ENCODE measurements at regions not wholly inside any gene's neighbourhood (a gene's known extent, or its start where the extent isn't known, plus 50 kb on each side); places are given as distances from the start of the nearest gene placed in this dataset.
A peak's percentile ranks its signal among the peaks of the same experiment; 100 is the strongest.

DNA sequence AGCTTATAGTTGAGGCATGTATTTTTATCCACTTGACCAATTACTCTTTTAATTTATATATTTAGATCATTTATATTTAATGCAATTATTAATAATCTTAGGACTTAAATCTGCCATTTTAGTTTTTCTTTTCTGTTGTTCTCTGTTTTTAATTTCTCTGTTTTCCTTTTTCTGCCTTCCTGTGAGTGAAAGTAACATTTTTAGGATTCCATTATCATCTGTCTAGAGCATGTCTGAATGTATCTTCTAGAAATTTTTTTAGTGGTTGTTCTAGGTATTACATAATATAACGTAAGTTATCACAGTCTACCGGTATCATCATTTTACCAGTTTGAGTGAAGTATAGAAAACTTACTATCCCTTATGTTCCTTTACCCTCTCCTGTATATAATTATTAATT, 197.3 kb downstream of the UNC5CL start:
- ChIA-PET POLR2A (no interaction called here), CTCF (no interaction called here)
- H3K4me3 ChIP-seq, result no peak overlapping the region
- FAIRE-seq (no peak), ATAC-seq (no peak), DNase-seq (ENCODE audit: low read depth in 1 of 2, low spot score in 1 of 2) (no peak)
- no peak overlapping the region for H3K27ac ChIP-seq
- no peaks in the 10 kb centered on the region for H3K9me3 ChIP-seq
- H3K4me1 ChIP-seq, result no peaks in the 10 kb centered on the region
- TF ChIP-seq BHLHE40 (IDR thresholded peaks at IDR 0.05; ENCODE audit: low read depth, low read length), result no peak
- H3K4me2 ChIP-seq, result no peak overlapping the region
- WGBS (ENCODE audit: missing lambda C conversion rate), result 86% methylated on average over 2 of the region's 2 CpGs

GRCh38 chr6:40832691-40833090, 206.3 kb downstream of the UNC5CL start:
- no peak overlapping the region for H3K4me2 ChIP-seq
- no peak overlapping the region for H3K27ac ChIP-seq
- DNase-seq (ENCODE audit: low read depth in 1 of 2, low spot score in 1 of 2), result no peak
- CTCF ChIA-PET, result interaction anchor here (1.1 to 2.3 kb wide), 2 partner anchors 11 to 13 kb away, joined by 3 to 7 read pairs; no protein-coding TSS in a partner anchor
- no peak for FAIRE-seq
- ATAC-seq, result no peak
- H3K4me3 ChIP-seq, result no peak overlapping the region
- TF ChIP-seq HOXB5 (CRISPR knock-in tag; IDR thresholded peaks at IDR 0.05), result no peak
- TF ChIP-seq ZSCAN20 (CRISPR knock-in tag; IDR thresholded peaks at IDR 0.05), result no peak
- no peak for TF ChIP-seq HEYL (CRISPR knock-in tag; IDR thresholded peaks at IDR 0.05)
- TF ChIP-seq FOSL2 (IDR thresholded peaks at IDR 0.05), result no peak
- TF ChIP-seq FOSL2 (CRISPR knock-in tag; IDR thresholded peaks at IDR 0.05), result no peak
- TF ChIP-seq USF2 (IDR thresholded peaks at IDR 0.05), result no peak
- no peak for TF ChIP-seq POLR2AphosphoS2 (conservative IDR thresholded peaks at IDR 0.05; ENCODE audit: low read length)
- no peak for TF ChIP-seq HDAC2 (IDR thresholded peaks at IDR 0.05)
- TF ChIP-seq, protein P1, sequence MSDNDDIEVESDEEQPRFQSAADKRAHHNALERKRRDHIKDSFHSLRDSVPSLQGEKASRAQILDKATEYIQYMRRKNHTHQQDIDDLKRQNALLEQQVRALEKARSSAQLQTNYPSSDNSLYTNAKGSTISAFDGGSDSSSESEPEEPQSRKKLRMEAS (IDR thresholded peaks at IDR 0.05), result no peak
- TF ChIP-seq NFE2L2 (conservative IDR thresholded peaks at IDR 0.05; ENCODE audit: low read length), result no peak
- TF ChIP-seq ZNF302 (CRISPR knock-in tag; IDR thresholded peaks at IDR 0.05), result no peak
- no peak for TF ChIP-seq FOXS1 (CRISPR knock-in tag; IDR thresholded peaks at IDR 0.05)
- TF ChIP-seq CHD4 (IDR thresholded peaks at IDR 0.05; ENCODE audit: borderline replicate concordance), result no peak
- no peak for TF ChIP-seq CBX2 (IDR thresholded peaks at IDR 0.05; ENCODE audit: borderline replicate concordance, low read depth)
- TF ChIP-seq, protein P2, sequence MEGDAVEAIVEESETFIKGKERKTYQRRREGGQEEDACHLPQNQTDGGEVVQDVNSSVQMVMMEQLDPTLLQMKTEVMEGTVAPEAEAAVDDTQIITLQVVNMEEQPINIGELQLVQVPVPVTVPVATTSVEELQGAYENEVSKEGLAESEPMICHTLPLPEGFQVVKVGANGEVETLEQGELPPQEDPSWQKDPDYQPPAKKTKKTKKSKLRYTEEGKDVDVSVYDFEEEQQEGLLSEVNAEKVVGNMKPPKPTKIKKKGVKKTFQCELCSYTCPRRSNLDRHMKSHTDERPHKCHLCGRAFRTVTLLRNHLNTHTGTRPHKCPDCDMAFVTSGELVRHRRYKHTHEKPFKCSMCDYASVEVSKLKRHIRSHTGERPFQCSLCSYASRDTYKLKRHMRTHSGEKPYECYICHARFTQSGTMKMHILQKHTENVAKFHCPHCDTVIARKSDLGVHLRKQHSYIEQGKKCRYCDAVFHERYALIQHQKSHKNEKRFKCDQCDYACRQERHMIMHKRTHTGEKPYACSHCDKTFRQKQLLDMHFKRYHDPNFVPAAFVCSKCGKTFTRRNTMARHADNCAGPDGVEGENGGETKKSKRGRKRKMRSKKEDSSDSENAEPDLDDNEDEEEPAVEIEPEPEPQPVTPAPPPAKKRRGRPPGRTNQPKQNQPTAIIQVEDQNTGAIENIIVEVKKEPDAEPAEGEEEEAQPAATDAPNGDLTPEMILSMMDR (IDR thresholded peaks at IDR 0.05), result no peak
- TF ChIP-seq RCOR1 (IDR thresholded peaks at IDR 0.05; ENCODE audit: low read depth, low read length), result no peak
- no peak for TF ChIP-seq JUN (IDR thresholded peaks at IDR 0.05)
- no peak for TF ChIP-seq HOXA7 (CRISPR knock-in tag; IDR thresholded peaks at IDR 0.05)
- no peak for TF ChIP-seq JUNB (IDR thresholded peaks at IDR 0.05)
- H3K9me3 ChIP-seq, result no peaks in the 10 kb centered on the region
- 55% methylated on average over 4 of the region's 4 CpGs for WGBS (ENCODE audit: missing lambda C conversion rate)
- no peaks in the 10 kb centered on the region for H3K4me1 ChIP-seq
- POLR2A ChIA-PET, result no interaction called here

- FAIRE-seq (no peak), ATAC-seq (no peak), DNase-seq (ENCODE audit: low read depth in 1 of 2, low spot score in 1 of 2) (no peak)
- Histone ChIP-seq H3K9me3 (no peaks in the 10 kb centered on the region), H3K4me1 (no peaks in the 10 kb centered on the region), H3K4me2 (no peak overlapping the region), H3K4me3 (no peak overlapping the region), H3K27ac (no peak overlapping the region)
- CTCF ChIA-PET, result interaction anchor here (1.2 to 2.3 kb wide), 2 partner anchors 10 to 14 kb away, joined by 4 to 7 read pairs; no protein-coding TSS in a partner anchor
- TF ChIP-seq CBX8 (IDR thresholded peaks at IDR 0.05) (peak; percentile 91), HOXB5 (CRISPR knock-in tag; IDR thresholded peaks at IDR 0.05) (no peak), RNF2 (IDR thresholded peaks at IDR 0.05; ENCODE audit: borderline replicate concordance, low read depth) (peak; percentile 78; the same call in 1 of the 2 replicates)
- POLR2A ChIA-PET, result no interaction called here
- WGBS (ENCODE audit: missing lambda C conversion rate), result 8% methylated on average over 3 of the region's 3 CpGs
Observed at GRCh38 chr6:40831381-40831780, 207.6 kb downstream of the UNC5CL start.
